GM12878 (cell line): ENCODE measurements at regions not wholly inside any gene's neighbourhood (a gene's known extent, or its start where the extent isn't known, plus 50 kb on each side); places are given as distances from the start of the nearest gene placed in this dataset.

ENCODE experiments used
- EZH2 ChIP-seq: IDR thresholded peaks from 2 replicates; pipeline ENCODE4 v1.6.1; 2012; ENCODE audit warnings: low read depth, mild to moderate bottlenecking, control low read depth, inconsistent platforms, low read length, borderline replicate concordance; ENCODE audit not compliant: control insufficient read depth
- KDM1A ChIP-seq: fragments of 200-600 bp; sonication (generic); IDR thresholded peaks from 2 replicates; pipeline ENCODE4 v1.6.1; 2016; ENCODE audit warnings: borderline replicate concordance
- MXI1 ChIP-seq: fragments of 150-350 bp; IDR thresholded peaks from 2 replicates; pipeline ENCODE4 v1.6.1; 2011; ENCODE audit warnings: low read depth, mild to moderate bottlenecking, inconsistent platforms, low read length, improper control_type of control experiment
- NFXL1 ChIP-seq: fragments of 450-650 bp; IDR thresholded peaks from 2 replicates; pipeline ENCODE4 v1.6.1; 2017; ENCODE audit warnings: antibody characterized with exemption, mild to moderate bottlenecking, borderline replicate concordance
- SMC3 ChIP-seq: IDR thresholded peaks from 2 replicates; pipeline ENCODE4 v1.6.1; 2011; ENCODE audit warnings: low read length, improper control_type of control experiment, borderline replicate concordance
- SREBF1 ChIP-seq: IDR thresholded peaks from 2 replicates; pipeline ENCODE4 v1.6.1; 2012; ENCODE audit warnings: mild to moderate bottlenecking, low read length
- TARDBP ChIP-seq: IDR thresholded peaks from 2 replicates; pipeline ENCODE4 v1.6.1; 2016; ENCODE audit warnings: borderline replicate concordance
- ZZZ3 ChIP-seq: IDR thresholded peaks from 2 replicates; pipeline ENCODE4 v1.6.1; 2011; ENCODE audit warnings: low read depth; ENCODE audit not compliant: control insufficient read depth, insufficient read length
- TF ChIP-seq, protein P1 (sequence below): fragments of 450-650 bp; IDR thresholded peaks from 2 replicates; pipeline ENCODE4 v1.6.1; 2018; ENCODE audit warnings: mild to moderate bottlenecking, low read depth, moderate library complexity; ENCODE audit not compliant: partially characterized antibody

- TF ChIP-seq, protein P1, sequence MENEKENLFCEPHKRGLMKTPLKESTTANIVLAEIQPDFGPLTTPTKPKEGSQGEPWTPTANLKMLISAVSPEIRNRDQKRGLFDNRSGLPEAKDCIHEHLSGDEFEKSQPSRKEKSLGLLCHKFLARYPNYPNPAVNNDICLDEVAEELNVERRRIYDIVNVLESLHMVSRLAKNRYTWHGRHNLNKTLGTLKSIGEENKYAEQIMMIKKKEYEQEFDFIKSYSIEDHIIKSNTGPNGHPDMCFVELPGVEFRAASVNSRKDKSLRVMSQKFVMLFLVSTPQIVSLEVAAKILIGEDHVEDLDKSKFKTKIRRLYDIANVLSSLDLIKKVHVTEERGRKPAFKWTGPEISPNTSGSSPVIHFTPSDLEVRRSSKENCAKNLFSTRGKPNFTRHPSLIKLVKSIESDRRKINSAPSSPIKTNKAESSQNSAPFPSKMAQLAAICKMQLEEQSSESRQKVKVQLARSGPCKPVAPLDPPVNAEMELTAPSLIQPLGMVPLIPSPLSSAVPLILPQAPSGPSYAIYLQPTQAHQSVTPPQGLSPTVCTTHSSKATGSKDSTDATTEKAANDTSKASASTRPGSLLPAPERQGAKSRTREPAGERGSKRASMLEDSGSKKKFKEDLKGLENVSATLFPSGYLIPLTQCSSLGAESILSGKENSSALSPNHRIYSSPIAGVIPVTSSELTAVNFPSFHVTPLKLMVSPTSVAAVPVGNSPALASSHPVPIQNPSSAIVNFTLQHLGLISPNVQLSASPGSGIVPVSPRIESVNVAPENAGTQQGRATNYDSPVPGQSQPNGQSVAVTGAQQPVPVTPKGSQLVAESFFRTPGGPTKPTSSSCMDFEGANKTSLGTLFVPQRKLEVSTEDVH: no peak
- TF ChIP-seq ZZZ3 (no peak), EZH2 (no peak), MXI1 (no peak), SREBF1 (no peak), SMC3 (no peak), TARDBP (no peak), NFXL1 (no peak), KDM1A (no peak)
Measured at GRCh38 chr6:164563924-164564323, 745.5 kb downstream of the C6orf118 start.
